Adrenal gland (tissue), 5 donors: ENCODE measurements at regions not wholly inside any gene's neighbourhood (a gene's known extent, or its start where the extent isn't known, plus 50 kb on each side); places are given as distances from the start of the nearest gene placed in this dataset.

Source experiments
- CTCF ChIP-seq, 6 experiments: fragments of 450-650 bp in 4 of 6; fragments of 200-600 bp in 2 of 6; sonication (generic) in 1 of 6; IDR thresholded peaks; 1 replicate in 5 of 6; 2 replicates in 1 of 6; pipeline versions ENCODE4 v1.5.1 to v1.8.0; 2016 to 2021; ENCODE audit warnings: antibody characterized with exemption in 6 of 6, mild to moderate bottlenecking in 2 of 6, moderate library complexity in 1 of 6
- POLR2A ChIP-seq, 2 donors: fragments of 450-650 bp; IDR thresholded peaks; one replicate each; pipeline ENCODE4 v1.6.1; 2017; ENCODE audit warnings: antibody characterized with exemption in 2 of 2, mild to moderate bottlenecking in 2 of 2, moderate library complexity in 1 of 2
- donor health status: DM: no; HTN: no; CAD: no.

GRCh38 chr10:70984986-70985722 is 96.8 kb upstream of the PCBD1 start:
- no peak for TF ChIP-seq CTCF (IDR thresholded peaks at IDR 0.05)
- TF ChIP-seq POLR2A (IDR thresholded peaks at IDR 0.05), result no peak
